HepG2 (cell line): ENCODE measurements at regions not wholly inside any gene's neighbourhood (a gene's known extent, or its start where the extent isn't known, plus 50 kb on each side); places are given as distances from the start of the nearest gene placed in this dataset.

Experiments used
- ATAC-seq: fragments of 200-7000 bp; cut with Tn5 transposase; 3 replicates; pipeline ENCODE4 v1.9.1; 2020; ENCODE audit warnings: mild to moderate bottlenecking, moderate library complexity
- BruUV-seq: library from RNA; stranded (reverse); fragments of 400-500 nt; replicated peaks from 2 replicates; lab custom pipeline; 2021; lab: Mats Ljungman, UMichigan
- CTCF ChIA-PET: fragments of 300-600 bp; formaldehyde crosslinking; extraction: SDS; loops from one replicate; lab custom pipeline; 2021; ENCODE audit warnings: low total read pairs, inconsistent platforms, low intra/inter-chr PET ratio; lab: Yijun Ruan, JAX
- POLR2A ChIA-PET: fragments of 350-600 bp; sonication (Branson Sonifier 250); formaldehyde crosslinking; loops from one replicate; lab custom pipeline; 2020; ENCODE audit warnings: antibody characterized with exemption, inconsistent platforms; lab: Yijun Ruan, JAX
- DNase-seq: peaks from one replicate; pipeline ENCODE4 v3.0.0-alpha.2; 2015; ENCODE audit warnings: low spot score
- FAIRE-seq: peaks from 3 replicates; lab custom pipeline; 2011; peaks lifted over from hg19 to GRCh38; lab: Jason Lieb, UNC
- H2AFZ ChIP-seq: one replicate; pipeline ENCODE4 v1.6.1; 2011; ENCODE audit warnings: low read length, inconsistent platforms
- H3K27ac ChIP-seq: fragments of 300-600 bp; 3 replicates; pipeline ENCODE4 v1.8.0; 2011; ENCODE audit warnings: mixed run types, mild to moderate bottlenecking, mixed read lengths, low read length, inconsistent platforms; ENCODE audit not compliant: insufficient read depth; ENCODE audit errors: extremely low read length
- H3K27me3 ChIP-seq, 2 experiments: fragments of 200-600 bp in 1 of 2; 2 replicates in 1 of 2; 3 replicates in 1 of 2; pipeline versions ENCODE4 v1.6.0 to v1.8.0; 2011; ENCODE audit warnings: low read length in 2 of 2, mild to moderate bottlenecking in 2 of 2, moderate library complexity in 2 of 2, inconsistent platforms in 1 of 2; ENCODE audit not compliant: insufficient read depth in 2 of 2, control insufficient read depth in 1 of 2
- H3K36me3 ChIP-seq, 2 experiments: fragments of 200-600 bp in 1 of 2; replicated peaks in 1 of 2; 2 replicates in 1 of 2; 3 replicates in 1 of 2; pipeline versions ENCODE4 v1.5.1 to v1.8.0; 2011; ENCODE audit warnings: low read length in 2 of 2, inconsistent platforms in 1 of 2; ENCODE audit not compliant: insufficient read depth in 2 of 2, control insufficient read depth in 1 of 2
- H3K4me1 ChIP-seq: 2 replicates; pipeline ENCODE4 v1.5.1; 2012; ENCODE audit warnings: low read length, inconsistent platforms; ENCODE audit not compliant: insufficient read depth
- H3K4me2 ChIP-seq: 2 replicates; pipeline ENCODE4 v1.6.0; 2011; ENCODE audit warnings: low read depth, low read length, inconsistent platforms
- H3K4me3 ChIP-seq, 3 experiments: fragments of 200-600 bp in 1 of 3; sonication (generic), shearing (Covaris generic) in 1 of 3; replicated peaks in 1 of 3; 2 replicates each; pipeline ENCODE4 v1.5.1; 2011 to 2016; ENCODE audit warnings: low read length in 3 of 3, inconsistent platforms in 2 of 3, low read depth in 2 of 3, mild to moderate bottlenecking in 2 of 3, control low read depth in 1 of 3, mixed read lengths in 1 of 3; ENCODE audit not compliant: insufficient read depth in 1 of 3
- H3K79me2 ChIP-seq: one replicate; pipeline ENCODE4 v1.6.1; 2011; ENCODE audit warnings: low read length, inconsistent platforms; ENCODE audit not compliant: insufficient read depth
- H3K9ac ChIP-seq: 2 replicates; pipeline ENCODE4 v1.6.0; 2011; ENCODE audit warnings: mild to moderate bottlenecking, low read depth, low read length, inconsistent platforms; ENCODE audit not compliant: insufficient read depth
- H3K9me3 ChIP-seq: 2 replicates; pipeline ENCODE4 v1.5.1; 2012; ENCODE audit warnings: mild to moderate bottlenecking, low read length
- H4K20me1 ChIP-seq: 2 replicates; pipeline ENCODE4 v1.6.0; 2011; ENCODE audit warnings: inconsistent platforms, mild to moderate bottlenecking, low read length, moderate library complexity; ENCODE audit not compliant: insufficient read depth
- AGO1 ChIP-seq: fragments of 200-400 bp; formaldehyde crosslinking; IDR thresholded peaks from 2 replicates; pipeline ENCODE4 v1.6.1; 2017; ENCODE audit warnings: mild to moderate bottlenecking, low read depth, low read length, moderate library complexity; ENCODE audit not compliant: poor library complexity, severe bottlenecking
- ARNT2 ChIP-seq: sonication (generic); formaldehyde crosslinking; IDR thresholded peaks from 2 replicates; pipeline ENCODE4 v1.8.0; 2022; ENCODE audit warnings: mild to moderate bottlenecking, low read depth, missing genetic modification reagents, moderate library complexity
- MEF2D ChIP-seq: sonication (generic); formaldehyde crosslinking; IDR thresholded peaks from 2 replicates; pipeline ENCODE4 v1.5.1; 2020; ENCODE audit warnings: mild to moderate bottlenecking, missing genetic modification reagents
- NCOA2 ChIP-seq: sonication (generic); formaldehyde crosslinking; IDR thresholded peaks from 2 replicates; pipeline ENCODE4 v1.8.0; 2022; ENCODE audit warnings: inconsistent platforms
- PAWR ChIP-seq: sonication (generic); formaldehyde crosslinking; IDR thresholded peaks from 2 replicates; pipeline ENCODE4 v1.4.0; 2020; ENCODE audit warnings: missing genetic modification reagents, mild to moderate bottlenecking, borderline replicate concordance
- ZNF138 ChIP-seq: sonication (generic); formaldehyde crosslinking; IDR thresholded peaks from 2 replicates; pipeline ENCODE4 v1.5.0; 2020; ENCODE audit warnings: mild to moderate bottlenecking, low read depth, missing genetic modification reagents
- ZNF747 ChIP-seq: sonication (generic); formaldehyde crosslinking; IDR thresholded peaks from 2 replicates; pipeline ENCODE4 v1.8.1; 2023; ENCODE audit warnings: missing genetic modification reagents, mild to moderate bottlenecking, borderline replicate concordance
- ZNF777 ChIP-seq: sonication (generic); formaldehyde crosslinking; IDR thresholded peaks from 2 replicates; pipeline ENCODE4 v1.4.0; 2020; ENCODE audit warnings: missing genetic modification reagents
- WGBS: methylation state at CpG from one replicate; pipeline ENCODE4 v1.1.6; 2017; ENCODE audit warnings: low lambda C conversion rate; 5-methylcytosine and 5-hydroxymethylcytosine counted together
- in situ Hi-C: cut with HindIII; loops from 2 replicates; pipeline ENCODE4 v1.10.0; 2017; ENCODE audit warnings: low pct_unique_long_range_greater_than_20kb; ENCODE audit not compliant: extremely low pct_ligation_motif_present
- intact Hi-C: fragments of 100-400 bp; cut with micrococcal nuclease; formaldehyde crosslinking; loops from one replicate; pipeline ENCODE4 v1.10.0; 2022; ENCODE audit not compliant: unreplicated experiment
- TF ChIP-seq, protein P1 (sequence below): IDR thresholded peaks from 2 replicates; pipeline ENCODE4 v1.6.1; 2016

DNA sequence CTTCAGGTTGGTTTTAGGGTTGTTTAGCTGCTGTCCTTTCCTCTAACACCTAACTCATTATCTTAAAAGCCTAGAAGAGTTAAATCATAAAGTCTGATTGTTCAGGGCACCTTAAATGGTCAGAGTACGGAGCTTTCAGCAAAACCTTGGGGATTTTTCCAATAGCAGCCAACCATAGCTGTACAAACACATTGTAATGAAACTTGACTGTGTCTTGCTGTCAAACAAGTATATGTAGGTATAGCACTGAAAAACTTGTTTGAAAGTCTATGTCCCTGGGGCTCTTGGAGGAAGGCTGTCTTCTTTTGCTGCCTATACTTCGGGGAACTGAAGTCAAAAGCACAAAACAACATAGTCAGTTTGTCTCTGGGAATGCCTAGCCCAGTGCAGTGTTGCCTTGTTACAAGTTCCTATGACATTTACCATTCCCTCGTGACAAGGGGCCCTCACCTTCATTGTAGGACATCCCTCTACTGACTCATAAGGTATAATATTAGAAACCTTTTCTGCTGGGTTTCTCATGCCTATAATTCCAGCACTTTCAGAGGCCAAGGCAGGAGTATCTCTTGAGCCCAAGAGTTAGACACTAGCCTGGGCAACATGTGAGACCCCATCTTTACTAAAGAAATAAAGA is 474.5 kb upstream of the NBEA start (continued):
- TF ChIP-seq, protein P1, sequence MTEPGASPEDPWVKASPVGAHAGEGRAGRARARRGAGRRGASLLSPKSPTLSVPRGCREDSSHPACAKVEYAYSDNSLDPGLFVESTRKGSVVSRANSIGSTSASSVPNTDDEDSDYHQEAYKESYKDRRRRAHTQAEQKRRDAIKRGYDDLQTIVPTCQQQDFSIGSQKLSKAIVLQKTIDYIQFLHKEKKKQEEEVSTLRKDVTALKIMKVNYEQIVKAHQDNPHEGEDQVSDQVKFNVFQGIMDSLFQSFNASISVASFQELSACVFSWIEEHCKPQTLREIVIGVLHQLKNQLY = no peak

DNA sequence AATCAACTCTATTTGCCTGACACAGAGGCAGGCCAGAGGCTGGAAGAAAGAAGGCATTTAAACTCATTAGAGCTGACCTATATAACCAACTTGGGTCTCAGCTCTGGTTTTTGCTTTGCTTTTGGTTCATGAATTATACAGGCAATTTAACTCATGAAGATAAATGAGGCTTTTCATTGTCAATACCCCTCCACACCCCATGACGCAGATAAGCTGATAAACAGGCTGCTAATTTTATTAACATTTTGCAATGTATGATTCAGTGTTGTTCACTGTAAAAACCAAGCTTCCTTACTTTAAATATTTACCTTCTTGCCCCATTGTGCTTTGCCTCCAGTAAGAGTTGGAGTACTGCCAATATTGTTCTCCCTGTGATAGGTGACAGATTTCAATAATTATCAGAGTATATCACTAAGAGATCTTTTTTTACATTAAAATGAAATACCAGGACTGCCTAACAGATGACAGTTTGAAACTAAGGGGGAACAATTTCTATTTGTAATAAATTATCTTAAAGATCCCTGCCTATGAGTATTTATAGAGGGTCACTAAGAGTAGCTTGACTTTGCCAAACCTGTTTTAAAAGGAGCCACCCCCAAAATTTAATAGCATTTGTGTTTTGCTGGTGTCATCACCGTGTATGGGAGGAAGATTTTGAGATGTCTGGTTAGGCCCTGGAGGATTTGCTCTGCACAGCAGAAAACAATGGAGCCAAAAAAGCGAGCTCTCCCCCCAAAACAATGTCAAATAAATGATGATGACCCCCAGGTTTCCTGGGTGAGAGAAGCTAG is 472.7 kb upstream of the NBEA start:
- Histone ChIP-seq H3K4me1 (no peaks in the 10 kb centered on the region), H3K4me2 (no peak overlapping the region), H2AFZ (no peak overlapping the region), H4K20me1 (no peaks in the 10 kb centered on the region), H3K79me2 (no peaks in the 10 kb centered on the region), H3K4me3 (no peak overlapping the region), H3K27me3 (0 out of 5 replicates have a peak, but pooled peaks cover 0 to 3% of the 10 kb centered on the region in 2 experiments), H3K36me3 (no peaks in the 10 kb centered on the region), H3K9me3 (no peaks in the 10 kb centered on the region), H3K9ac (no peak overlapping the region), H3K27ac (no peak overlapping the region)
- ATAC-seq (no peak), DNase-seq (no peak), FAIRE-seq (no peak)
- in situ Hi-C loops = no loop called here
- BruUV-seq = no TSS peak
- ChIA-PET POLR2A (no interaction called here), CTCF (no interaction called here)
- no peak for TF ChIP-seq ZNF777 (CRISPR knock-in tag)
- TF ChIP-seq MEF2D (CRISPR knock-in tag) = no peak
- TF ChIP-seq NCOA2 = no peak
- TF ChIP-seq ARNT2 (CRISPR knock-in tag) = no peak
- TF ChIP-seq ZNF747 (CRISPR knock-in tag) = no peak
- no peak for TF ChIP-seq PAWR (CRISPR knock-in tag)
- TF ChIP-seq AGO1 = no peak
- no peak for TF ChIP-seq ZNF138 (CRISPR knock-in tag)
- 4% methylated on average over 3 of the region's 3 CpGs for WGBS
- intact Hi-C loops = no loop called here
